ENCODE measurements at regions not wholly inside any gene's neighbourhood (a gene's known extent, or its start where the extent isn't known, plus 50 kb on each side); places are given as distances from the start of the nearest gene placed in this dataset.

DNA sequence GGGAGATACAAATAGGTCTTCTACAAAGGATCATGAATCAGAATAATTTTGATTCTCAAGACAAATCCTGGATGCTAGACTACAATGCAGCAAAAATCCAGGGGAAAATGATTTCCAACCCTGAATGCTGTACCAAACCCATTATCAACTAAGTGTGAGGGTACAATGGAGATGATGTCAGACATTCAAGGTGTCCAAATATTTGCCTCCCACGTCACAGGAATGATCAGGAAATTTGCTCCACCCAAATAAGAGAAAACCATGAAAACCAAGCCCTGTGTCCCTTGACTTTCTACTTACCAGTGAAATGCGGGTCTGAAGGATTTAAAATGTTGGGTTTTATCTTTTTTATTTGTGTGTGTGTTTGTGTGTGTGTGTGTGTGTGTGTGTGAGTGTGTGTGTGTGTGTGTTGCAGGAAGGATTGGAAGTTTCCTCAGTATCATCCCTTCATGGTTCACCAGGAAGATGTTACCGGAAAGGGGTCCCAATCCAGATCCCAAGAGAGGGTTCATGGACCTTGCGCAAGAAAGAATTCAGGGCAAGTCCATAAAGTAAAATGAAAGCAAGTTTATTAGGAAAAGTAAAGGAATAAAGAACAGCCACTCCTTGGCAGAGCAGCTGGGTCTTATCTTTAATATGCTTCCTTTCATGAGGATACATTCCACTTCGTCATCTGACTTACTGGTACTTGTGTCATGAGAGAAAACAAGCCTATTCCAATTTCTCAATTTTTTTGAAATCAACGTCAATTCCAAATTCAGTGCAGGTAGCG is 61.1 kb upstream of the ID2 start:
- no peaks in the 10 kb centered on the region for H3K9me3 ChIP-seq (ENCODE audit: control insufficient read depth, insufficient read depth, low read length)
- no peaks in the 10 kb centered on the region for H3K27me3 ChIP-seq (ENCODE audit: control insufficient read depth, insufficient read depth, low read length)
- no peak overlapping the region for H3K4me3 ChIP-seq (ENCODE audit: low read depth, low read length)
- H3K36me3 ChIP-seq (ENCODE audit: control insufficient read depth, insufficient read depth, low read length): no peaks in the 10 kb centered on the region
- H3K9ac ChIP-seq (ENCODE audit: low read depth, low read length): no peak overlapping the region
- H3K4me1 ChIP-seq (ENCODE audit: control insufficient read depth, insufficient read depth, low read length): no peaks in the 10 kb centered on the region

DNA sequence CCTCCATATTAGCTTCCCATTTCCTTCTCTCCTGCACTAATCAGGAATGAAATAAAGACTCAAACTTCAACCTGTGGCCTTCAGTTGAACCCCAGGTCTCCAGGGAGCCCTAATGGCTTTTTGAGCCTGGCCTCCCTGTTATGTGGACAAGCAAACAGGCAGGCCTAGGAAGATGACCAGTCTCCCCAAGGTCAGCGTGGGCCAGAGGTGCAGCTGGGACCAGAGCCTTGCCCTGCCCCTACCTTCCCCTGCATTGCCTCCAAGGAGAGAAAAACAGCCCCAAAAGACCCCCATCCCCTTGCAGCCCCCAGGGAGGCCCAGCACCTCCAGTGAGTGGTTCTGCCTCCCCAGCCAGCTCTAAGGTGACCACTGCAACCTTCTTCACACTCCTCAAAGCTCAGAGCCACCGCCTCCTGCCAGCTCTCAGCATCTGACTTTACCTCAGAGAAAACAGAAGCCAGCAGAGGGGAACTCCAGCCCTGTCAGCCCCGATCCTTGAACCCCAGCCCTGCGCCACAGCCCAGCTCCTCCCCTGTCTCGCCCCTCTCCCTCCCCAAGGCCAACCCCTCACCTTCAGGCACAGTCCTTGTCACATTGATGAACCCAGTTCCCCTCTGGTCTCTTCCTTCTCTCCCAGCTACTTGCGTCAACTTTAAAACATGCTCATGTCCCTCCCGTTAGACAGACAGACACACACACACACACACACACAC is 59.5 kb upstream of the ID2 start:
- Histone ChIP-seq H3K27me3 (ENCODE audit: control insufficient read depth, insufficient read depth, low read length) (no peaks in the 10 kb centered on the region), H3K9ac (ENCODE audit: low read depth, low read length) (no peak overlapping the region), H3K9me3 (ENCODE audit: control insufficient read depth, insufficient read depth, low read length) (no peaks in the 10 kb centered on the region), H3K36me3 (ENCODE audit: control insufficient read depth, insufficient read depth, low read length) (no peaks in the 10 kb centered on the region), H3K4me3 (ENCODE audit: low read depth, low read length) (no peak overlapping the region), H3K4me1 (ENCODE audit: control insufficient read depth, insufficient read depth, low read length) (no peaks in the 10 kb centered on the region)

DNA sequence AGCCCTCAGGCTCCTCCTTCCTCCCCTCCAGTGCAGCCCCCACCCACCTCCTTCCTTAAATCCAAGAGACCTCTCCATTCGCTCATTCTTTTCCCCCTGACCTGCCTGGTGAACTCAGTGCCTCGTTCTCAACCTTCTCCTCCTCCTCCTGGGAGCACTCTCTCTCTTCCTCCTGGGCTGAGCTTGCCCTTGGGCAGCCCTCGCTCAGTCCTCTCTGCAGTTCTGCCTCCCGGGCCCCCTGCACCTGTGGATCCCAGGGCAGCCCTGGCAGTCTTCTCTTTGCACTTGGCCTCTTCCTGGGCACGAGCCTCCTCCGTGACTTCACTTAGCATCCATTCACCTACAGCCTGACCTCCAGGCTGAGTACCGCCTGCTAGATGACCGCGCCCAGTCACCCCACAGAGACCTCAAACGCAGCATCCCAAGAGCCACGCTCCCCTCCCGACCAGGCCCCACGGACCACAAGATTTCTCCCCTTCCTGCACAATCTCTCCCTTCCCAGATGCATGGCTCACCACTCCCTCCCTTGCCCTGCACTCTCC is 58.9 kb upstream of the ID2 start:
- H3K27me3 ChIP-seq (ENCODE audit: control insufficient read depth, insufficient read depth, low read length): no peaks in the 10 kb centered on the region
- peaks cover 2% of the 10 kb centered on the region for H3K4me1 ChIP-seq (ENCODE audit: control insufficient read depth, insufficient read depth, low read length)
- H3K36me3 ChIP-seq (ENCODE audit: control insufficient read depth, insufficient read depth, low read length): no peaks in the 10 kb centered on the region
- H3K4me3 ChIP-seq (ENCODE audit: low read depth, low read length): no peak overlapping the region
- no peaks in the 10 kb centered on the region for H3K9me3 ChIP-seq (ENCODE audit: control insufficient read depth, insufficient read depth, low read length)
- H3K9ac ChIP-seq (ENCODE audit: low read depth, low read length): no peak overlapping the region

DNA sequence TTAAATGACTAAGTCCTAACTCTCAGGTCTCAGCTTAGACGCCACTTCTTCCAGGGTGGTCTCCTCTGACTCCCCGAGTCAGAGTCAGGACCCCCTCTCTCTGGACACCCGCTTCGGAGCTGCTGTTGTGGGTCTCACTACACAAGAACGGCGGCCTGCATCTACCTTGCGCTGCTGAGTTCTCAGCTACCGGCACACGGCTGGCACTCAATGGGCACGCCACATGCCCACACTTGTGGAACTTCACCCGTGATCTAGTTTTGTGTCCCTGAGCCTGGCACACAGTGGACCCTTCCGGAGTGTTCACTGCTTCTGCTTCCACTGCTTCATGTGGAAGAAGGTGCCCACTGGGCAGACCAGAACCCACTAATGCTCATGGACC is 58.3 kb upstream of the ID2 start:
- Histone ChIP-seq H3K9me3 (ENCODE audit: control insufficient read depth, insufficient read depth, low read length) (no peaks in the 10 kb centered on the region), H3K4me3 (ENCODE audit: low read depth, low read length) (no peak overlapping the region), H3K27me3 (ENCODE audit: control insufficient read depth, insufficient read depth, low read length) (no peaks in the 10 kb centered on the region), H3K4me1 (ENCODE audit: control insufficient read depth, insufficient read depth, low read length) (peaks cover 2% of the 10 kb centered on the region), H3K36me3 (ENCODE audit: control insufficient read depth, insufficient read depth, low read length) (no peaks in the 10 kb centered on the region), H3K9ac (ENCODE audit: low read depth, low read length) (no peak overlapping the region)

DNA sequence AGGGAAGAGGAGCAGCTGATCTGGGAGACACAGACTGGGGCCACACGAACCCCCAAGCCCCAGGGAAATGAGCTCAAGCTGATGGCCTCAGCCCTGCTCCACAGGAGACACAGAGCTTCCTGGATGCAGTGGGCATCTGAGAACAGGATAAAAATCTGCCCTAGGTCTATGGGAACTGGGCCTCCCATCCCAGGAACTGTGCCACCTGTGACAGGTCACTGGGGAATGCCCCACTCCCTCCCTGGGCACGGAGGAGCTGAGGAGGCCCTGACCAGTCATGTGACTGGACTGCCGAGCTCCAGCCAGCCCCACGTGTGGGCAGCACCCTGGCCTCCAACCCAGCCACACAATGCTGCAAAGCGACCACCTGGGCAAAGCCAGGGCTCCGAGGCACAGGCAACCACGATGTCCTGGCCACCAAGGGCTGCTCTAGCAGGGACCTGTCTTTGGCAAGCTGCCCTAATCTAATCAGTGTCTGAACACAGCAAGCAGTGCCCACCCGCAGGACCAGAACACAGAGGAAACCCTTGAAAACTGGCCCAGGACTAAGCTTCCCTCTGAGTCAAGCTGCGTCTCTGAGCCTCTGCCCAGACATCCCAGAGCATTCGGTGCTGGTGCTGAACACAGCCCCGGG is 57.8 kb upstream of the ID2 start:
- Histone ChIP-seq H3K27me3 (ENCODE audit: control insufficient read depth, insufficient read depth, low read length) (no peaks in the 10 kb centered on the region), H3K4me3 (ENCODE audit: low read depth, low read length) (no peak overlapping the region), H3K4me1 (ENCODE audit: control insufficient read depth, insufficient read depth, low read length) (peaks cover 2% of the 10 kb centered on the region), H3K9me3 (ENCODE audit: control insufficient read depth, insufficient read depth, low read length) (no peaks in the 10 kb centered on the region), H3K9ac (ENCODE audit: low read depth, low read length) (no peak overlapping the region), H3K36me3 (ENCODE audit: control insufficient read depth, insufficient read depth, low read length) (no peaks in the 10 kb centered on the region)

DNA sequence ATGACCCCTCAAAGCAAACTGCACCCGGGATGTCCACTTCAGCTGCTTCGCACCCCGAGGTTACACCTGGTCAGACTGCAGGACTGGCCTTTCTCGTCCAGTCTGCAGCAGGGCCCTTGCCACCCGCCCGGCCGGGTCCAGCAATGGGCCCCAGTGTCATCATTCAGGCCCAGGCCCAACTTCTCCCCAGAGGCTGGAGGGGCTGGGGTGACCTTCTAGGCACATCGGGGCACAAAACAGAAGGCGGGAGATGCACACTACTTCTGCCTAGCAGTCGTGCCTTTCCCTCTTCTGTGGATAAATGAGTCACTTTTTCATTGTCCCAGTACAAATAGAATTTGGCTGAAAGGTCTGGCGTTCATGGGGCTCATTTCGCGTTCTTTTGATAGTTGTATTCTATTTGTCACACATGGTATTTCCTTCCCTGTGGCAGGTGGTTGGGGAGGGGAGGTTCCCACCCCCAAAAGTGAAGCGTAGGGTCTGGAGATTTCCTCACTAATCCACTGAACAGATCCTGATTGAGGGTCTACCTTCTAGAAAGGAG is 56.9 kb upstream of the ID2 start:
- H3K4me3 ChIP-seq (ENCODE audit: low read depth, low read length): no peak overlapping the region
- no peaks in the 10 kb centered on the region for H3K27me3 ChIP-seq (ENCODE audit: control insufficient read depth, insufficient read depth, low read length)
- no peak overlapping the region for H3K9ac ChIP-seq (ENCODE audit: low read depth, low read length)
- no peaks in the 10 kb centered on the region for H3K9me3 ChIP-seq (ENCODE audit: control insufficient read depth, insufficient read depth, low read length)
- no peaks in the 10 kb centered on the region for H3K36me3 ChIP-seq (ENCODE audit: control insufficient read depth, insufficient read depth, low read length)
- peaks cover 2% of the 10 kb centered on the region for H3K4me1 ChIP-seq (ENCODE audit: control insufficient read depth, insufficient read depth, low read length)

DNA sequence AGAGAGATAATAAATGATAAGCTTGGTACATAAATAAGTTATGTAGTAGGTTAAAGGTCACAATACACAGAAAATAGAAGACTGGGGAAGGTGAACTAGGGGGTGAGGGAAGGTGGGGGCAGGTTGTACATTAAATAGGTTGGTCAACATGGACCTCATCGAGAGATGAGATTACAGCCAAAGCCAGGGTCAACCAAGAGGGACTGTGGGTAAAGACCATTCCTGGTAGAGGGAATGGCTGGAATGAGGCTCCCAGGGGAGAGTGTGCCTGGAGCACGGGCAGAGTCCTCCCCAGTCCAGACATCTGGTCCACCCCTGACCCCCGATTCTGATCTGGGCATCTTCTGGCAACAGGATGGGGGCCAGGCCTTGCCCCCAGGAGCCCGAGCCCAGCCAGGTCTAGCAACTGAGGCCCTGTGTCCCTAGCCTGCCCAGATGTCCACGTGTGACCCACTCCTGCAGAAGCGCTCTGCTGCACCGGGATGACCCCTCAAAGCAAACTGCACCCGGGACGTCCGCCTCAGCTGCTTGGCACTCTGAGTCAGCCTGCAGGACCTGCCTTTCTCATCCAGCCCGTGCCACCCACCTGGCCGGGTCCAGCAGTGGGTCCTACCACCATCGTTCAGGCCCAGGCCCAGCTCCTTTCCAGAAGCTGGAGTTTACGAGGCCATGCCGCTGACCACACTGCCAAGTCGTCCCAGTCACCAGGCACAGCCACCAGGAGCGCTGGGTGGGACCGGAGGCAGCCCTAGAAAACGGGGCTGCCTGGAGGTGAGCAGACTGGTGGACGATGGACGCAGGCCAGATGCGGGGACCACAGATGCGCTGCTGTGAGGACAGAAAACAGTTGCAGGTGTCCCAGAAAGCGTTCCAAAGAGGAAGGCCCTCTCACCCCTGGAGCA is 56.2 kb upstream of the ID2 start:
- no peaks in the 10 kb centered on the region for H3K36me3 ChIP-seq (ENCODE audit: control insufficient read depth, insufficient read depth, low read length)
- no peak overlapping the region for H3K4me3 ChIP-seq (ENCODE audit: low read depth, low read length)
- H3K27me3 ChIP-seq (ENCODE audit: control insufficient read depth, insufficient read depth, low read length): no peaks in the 10 kb centered on the region
- H3K9me3 ChIP-seq (ENCODE audit: control insufficient read depth, insufficient read depth, low read length): no peaks in the 10 kb centered on the region
- no peak overlapping the region for H3K9ac ChIP-seq (ENCODE audit: low read depth, low read length)
- H3K4me1 ChIP-seq (ENCODE audit: control insufficient read depth, insufficient read depth, low read length): peaks cover 2% of the 10 kb centered on the region

DNA sequence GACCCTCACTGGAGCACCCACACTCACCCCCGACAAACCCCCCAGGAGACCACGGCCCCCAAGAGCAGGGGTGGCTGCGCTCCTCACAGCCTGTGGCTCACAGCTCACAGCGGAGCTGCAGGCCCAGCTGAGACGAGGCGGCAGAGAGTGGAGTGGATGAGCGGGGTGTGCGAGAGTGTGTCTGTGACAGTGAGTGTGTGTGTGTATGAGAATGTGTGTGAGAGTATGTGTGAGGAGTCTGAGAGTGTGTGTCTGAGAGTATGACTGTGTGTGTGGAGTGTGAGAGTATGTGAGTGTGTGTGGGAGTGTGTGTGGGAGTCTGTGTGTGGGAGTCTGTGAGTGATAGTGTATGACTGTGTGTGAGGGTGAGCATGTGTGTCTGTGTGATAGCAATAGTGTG is 55.3 kb upstream of the ID2 start:
- Histone ChIP-seq H3K4me3 (ENCODE audit: low read depth, low read length) (no peak overlapping the region), H3K9ac (ENCODE audit: low read depth, low read length) (no peak overlapping the region), H3K27me3 (ENCODE audit: control insufficient read depth, insufficient read depth, low read length) (no peaks in the 10 kb centered on the region), H3K4me1 (ENCODE audit: control insufficient read depth, insufficient read depth, low read length) (peaks cover 2% of the 10 kb centered on the region), H3K9me3 (ENCODE audit: control insufficient read depth, insufficient read depth, low read length) (no peaks in the 10 kb centered on the region), H3K36me3 (ENCODE audit: control insufficient read depth, insufficient read depth, low read length) (no peaks in the 10 kb centered on the region)

DNA sequence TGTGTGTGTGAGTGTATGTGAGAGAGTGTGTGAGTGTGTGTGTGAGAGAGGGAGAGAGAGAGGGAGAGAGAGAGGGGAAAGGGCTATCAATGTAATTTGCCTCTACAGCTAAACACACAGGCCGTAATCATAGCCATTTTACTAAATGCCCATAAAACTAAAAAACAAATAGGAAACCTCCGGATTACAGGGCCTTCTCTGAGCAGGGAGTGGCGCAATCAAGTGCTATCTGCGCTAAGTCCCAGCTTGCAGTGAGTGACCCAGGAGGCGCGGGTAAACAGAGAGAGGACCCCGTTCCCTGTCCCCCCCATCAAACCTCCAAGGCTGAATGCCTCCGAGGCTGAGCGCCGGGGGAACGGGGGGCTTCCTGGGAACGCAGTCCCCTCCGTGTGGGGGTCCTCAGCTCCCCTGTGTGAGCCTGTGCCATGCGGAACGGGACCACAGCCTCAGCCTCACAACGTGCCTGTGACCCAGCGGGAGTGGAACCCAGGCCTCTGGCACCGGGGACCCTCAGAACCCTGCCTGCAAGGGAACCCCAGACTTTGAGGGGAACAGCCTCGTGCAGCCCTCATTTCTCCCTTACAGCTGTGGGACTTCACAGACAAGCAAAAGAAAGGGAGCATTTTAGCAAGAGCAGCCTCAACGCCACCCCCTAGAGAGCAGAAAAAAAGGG is 54.7 kb upstream of the ID2 start:
- no peaks in the 10 kb centered on the region for H3K36me3 ChIP-seq (ENCODE audit: control insufficient read depth, insufficient read depth, low read length)
- H3K4me3 ChIP-seq (ENCODE audit: low read depth, low read length): no peak overlapping the region
- no peak overlapping the region for H3K9ac ChIP-seq (ENCODE audit: low read depth, low read length)
- no peaks in the 10 kb centered on the region for H3K27me3 ChIP-seq (ENCODE audit: control insufficient read depth, insufficient read depth, low read length)
- H3K9me3 ChIP-seq (ENCODE audit: control insufficient read depth, insufficient read depth, low read length): no peaks in the 10 kb centered on the region
- H3K4me1 ChIP-seq (ENCODE audit: control insufficient read depth, insufficient read depth, low read length): peaks cover 2% of the 10 kb centered on the region

DNA sequence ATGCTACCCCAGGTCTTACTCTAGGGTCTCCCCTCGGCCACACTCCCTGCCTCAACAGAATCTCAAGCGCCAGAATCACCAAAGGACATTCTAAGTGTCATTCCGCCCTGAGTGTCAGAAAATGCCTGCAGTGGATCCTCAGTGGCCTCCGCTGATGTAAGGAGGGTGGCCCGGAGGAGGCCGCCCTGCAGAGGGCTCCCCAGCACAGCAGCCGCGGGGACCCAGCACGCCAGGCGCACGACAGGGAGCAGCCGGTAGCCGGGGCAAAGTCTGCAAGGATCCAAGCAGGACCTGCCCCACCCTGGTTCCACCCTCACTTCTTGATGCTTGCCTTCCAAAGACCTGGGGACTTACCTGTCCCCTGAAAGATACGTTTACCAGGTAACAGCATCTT is 54.2 kb upstream of the ID2 start:
- H3K4me3 ChIP-seq (ENCODE audit: low read depth, low read length): no peak overlapping the region
- no peaks in the 10 kb centered on the region for H3K36me3 ChIP-seq (ENCODE audit: control insufficient read depth, insufficient read depth, low read length)
- H3K9ac ChIP-seq (ENCODE audit: low read depth, low read length): no peak overlapping the region
- no peaks in the 10 kb centered on the region for H3K27me3 ChIP-seq (ENCODE audit: control insufficient read depth, insufficient read depth, low read length)
- H3K4me1 ChIP-seq (ENCODE audit: control insufficient read depth, insufficient read depth, low read length): peaks cover 2% of the 10 kb centered on the region
- H3K9me3 ChIP-seq (ENCODE audit: control insufficient read depth, insufficient read depth, low read length): no peaks in the 10 kb centered on the region
